Activated T-helper 2 cell treated with anti-CD3 and anti-CD28 coated beads, Interferon-gamma antibody, Interleukin-2, Interleukin-4, amounts not matched to agents 10 μg/mL and 5 μg/mL and 100 μg/mL, durations not matched to agents 14 hours and 24 hours and 36 hours (primary cell): ENCODE measurements at regions not wholly inside any gene's neighbourhood (a gene's known extent, or its start where the extent isn't known, plus 50 kb on each side); places are given as distances from the start of the nearest gene placed in this dataset.
"Not testable (repeated sequence)": the region's sequence is repeated elsewhere in the genome, so short reads cannot be mapped to it uniquely, and the experiment has no call there.

ENCODE experiments used
- DNase-seq: peaks from one replicate; pipeline ENCODE4 v3.0.0; 2021; ENCODE audit warnings: low spot score
- H3K27ac Mint-ChIP-seq: one replicate; pipeline ENCODE4 v1.8.0; 2021; ENCODE audit warnings: mixed read lengths
- H3K27me3 Mint-ChIP-seq: one replicate; pipeline ENCODE4 v1.8.0; 2021; ENCODE audit warnings: low read depth, mixed read lengths
- H3K36me3 Mint-ChIP-seq: one replicate; pipeline ENCODE4 v1.8.0; 2021; ENCODE audit warnings: low read depth, mixed read lengths
- H3K4me1 Mint-ChIP-seq: one replicate; pipeline ENCODE4 v1.8.0; 2021; ENCODE audit warnings: low read depth, mixed read lengths
- H3K4me3 Mint-ChIP-seq: one replicate; pipeline ENCODE4 v1.8.0; 2021; ENCODE audit warnings: low read depth, mild to moderate bottlenecking, moderate library complexity, mixed read lengths
- H3K9me3 Mint-ChIP-seq: one replicate; pipeline ENCODE4 v1.8.0; 2021; ENCODE audit warnings: mixed read lengths
- intact Hi-C: fragments of 100-400 bp; cut with micrococcal nuclease; formaldehyde crosslinking; loops from one replicate; pipeline ENCODE4 v1.15.1; 2023

DNA sequence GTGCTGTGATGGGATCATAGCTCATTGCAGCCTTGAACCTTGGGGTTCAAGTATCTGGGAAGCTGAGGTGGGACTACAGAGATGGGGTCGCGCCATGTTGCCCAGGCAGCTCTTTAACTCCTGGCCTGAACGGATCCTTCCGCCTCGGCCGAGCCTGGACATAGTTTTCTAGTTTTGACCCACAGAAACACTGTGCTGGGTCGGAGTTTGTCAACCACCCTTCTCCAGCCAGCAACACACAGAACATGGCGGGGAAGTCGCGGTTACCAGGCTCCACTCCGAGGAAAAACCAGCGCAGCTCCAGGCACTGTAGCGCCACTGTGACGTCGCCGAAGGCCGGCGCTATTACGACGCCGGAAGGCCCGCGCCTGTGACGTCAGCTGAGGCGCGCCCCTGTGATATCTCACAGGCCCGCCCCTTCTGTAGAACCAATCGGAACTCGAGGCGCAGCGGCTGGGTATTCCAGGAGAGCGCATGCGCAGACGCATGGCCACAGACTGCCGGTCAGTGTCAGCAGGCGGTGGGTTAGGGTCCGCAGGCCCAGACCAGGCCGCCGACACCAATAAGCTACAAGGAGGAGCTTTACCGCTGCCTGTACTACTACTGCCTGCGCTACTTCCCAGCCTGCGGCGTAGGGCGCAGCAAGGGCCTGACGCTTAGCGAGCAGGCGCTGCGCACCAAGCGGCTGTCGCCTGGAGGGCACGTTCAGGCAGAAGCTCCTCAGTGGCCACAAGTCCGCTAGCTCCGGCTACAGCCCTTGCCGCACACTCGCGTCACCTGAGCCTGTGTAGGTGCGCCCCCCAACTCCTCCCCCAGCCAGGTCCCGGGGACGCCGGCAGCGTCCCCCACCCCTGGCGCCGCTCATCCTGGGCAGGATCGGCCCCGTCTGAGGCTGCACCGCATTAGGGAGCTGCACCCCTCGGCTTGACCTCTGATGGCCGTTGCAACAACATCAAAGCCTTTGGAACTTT lies 135.2 kb upstream of the KCTD7 start:
- Mint-ChIP-seq H3K4me1 (peaks cover 10% of the 10 kb centered on the region), H3K4me3 (peak overlapping the region; percentile 86), H3K27ac (peak overlapping the region; percentile 93), H3K36me3 (peaks cover 3% of the 10 kb centered on the region), H3K9me3 (no peaks in the 10 kb centered on the region), H3K27me3 (no peaks in the 10 kb centered on the region)
- intact Hi-C loops = loop anchor here (1.0 to 10.0 kb wide), 4 partner anchors 80 to 504 kb away; partner anchors contain the start of genes KCTD7, SBDS and TYW1
- peak; percentile 95 for DNase-seq

DNA sequence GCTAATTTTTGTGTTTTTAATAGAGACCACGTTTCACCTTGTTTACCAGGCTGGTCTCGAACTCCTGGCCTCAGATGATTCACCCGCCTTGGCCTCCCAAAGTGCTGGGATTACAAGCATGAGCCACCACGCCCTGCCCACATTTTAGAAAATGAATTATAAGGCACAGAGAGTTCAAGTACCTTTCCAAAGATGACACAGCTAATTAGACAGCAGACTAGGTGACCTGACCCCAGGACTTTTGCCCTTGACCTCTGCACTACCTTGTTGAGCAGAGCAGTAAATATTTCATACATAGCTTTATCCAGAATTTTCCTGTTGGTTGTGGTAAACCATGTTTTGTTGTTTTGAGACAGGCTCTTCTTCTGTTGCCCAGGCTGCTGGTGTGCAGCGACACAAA lies 131.3 kb upstream of the KCTD7 start:
- Mint-ChIP-seq H3K4me1 (peaks cover 3% of the 10 kb centered on the region), H3K27ac (no peak overlapping the region), H3K27me3 (no peaks in the 10 kb centered on the region), H3K4me3 (no peak overlapping the region), H3K36me3 (no peaks in the 10 kb centered on the region), H3K9me3 (no peaks in the 10 kb centered on the region)
- no peak for DNase-seq
- intact Hi-C loops = loop anchor here (10.0 kb wide), 1 partner anchor 127 kb away; the partner anchor contains the start of gene KCTD7

DNA sequence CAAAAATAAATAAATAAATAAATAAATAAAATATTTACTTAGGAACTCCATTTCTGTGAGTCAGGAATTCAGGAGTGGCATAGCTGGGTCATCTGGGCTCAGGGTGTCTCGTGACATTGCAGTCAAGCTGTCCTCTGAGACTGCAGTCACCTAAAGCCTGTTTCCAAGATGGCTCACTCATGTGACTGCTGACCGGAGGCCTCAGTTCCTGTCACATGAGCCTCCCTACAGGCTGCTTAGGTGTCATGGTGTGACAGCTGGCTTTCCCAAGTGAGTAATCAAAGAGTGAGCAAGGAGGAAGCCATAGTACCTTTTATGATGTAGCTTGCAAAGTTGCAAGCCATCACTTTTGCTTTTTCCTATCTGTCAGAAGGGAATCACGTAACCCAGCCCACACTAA lies 128.6 kb upstream of the KCTD7 start:
- no peaks in the 10 kb centered on the region for H3K36me3 Mint-ChIP-seq
- H3K27me3 Mint-ChIP-seq = peaks cover 4% of the 10 kb centered on the region
- H3K27ac Mint-ChIP-seq = no peak overlapping the region
- DNase-seq = no peak
- no peak overlapping the region for H3K4me3 Mint-ChIP-seq
- H3K4me1 Mint-ChIP-seq = peaks cover 2% of the 10 kb centered on the region
- intact Hi-C loops = no loop called here
- H3K9me3 Mint-ChIP-seq = no peaks in the 10 kb centered on the region

DNA sequence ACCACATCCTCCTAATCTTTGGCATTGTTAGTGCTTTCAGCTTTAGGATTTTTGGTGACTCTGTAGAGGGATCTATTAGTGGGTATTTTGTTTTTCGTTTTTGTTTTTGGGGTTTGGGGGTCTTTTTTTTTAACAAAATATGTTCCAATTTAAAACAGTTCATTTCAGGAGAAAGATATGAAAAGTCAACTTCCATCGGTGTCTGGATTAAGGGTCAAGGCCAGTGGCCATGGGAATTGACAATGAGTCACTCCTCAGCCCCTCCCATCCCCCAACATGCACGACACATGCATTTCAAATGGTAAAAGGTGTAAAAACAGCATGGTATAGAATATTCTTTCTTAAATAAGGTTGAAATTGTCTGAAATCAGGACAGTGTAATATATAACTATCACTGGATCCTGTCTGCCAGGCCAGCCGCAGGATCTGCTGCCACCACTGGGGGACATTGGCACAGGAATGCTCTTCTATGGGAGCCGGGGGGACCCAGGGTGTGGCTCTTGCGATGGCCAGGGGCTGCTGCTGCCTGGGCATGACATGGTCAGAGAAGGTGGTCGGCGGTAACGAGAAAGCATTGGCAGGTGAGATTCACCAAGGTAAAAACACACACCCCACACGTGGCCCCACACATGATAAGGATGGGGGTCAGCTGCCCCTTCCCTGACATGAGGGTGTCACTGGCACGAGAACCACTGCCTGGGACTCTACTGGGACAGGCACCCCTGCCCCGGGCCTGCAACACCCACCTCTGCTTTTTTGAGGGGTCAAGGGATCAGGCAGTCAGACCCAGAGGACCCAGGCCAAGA lies 126.2 kb upstream of the KCTD7 start:
- H3K36me3 Mint-ChIP-seq = no peaks in the 10 kb centered on the region
- intact Hi-C loops = no loop called here
- DNase-seq = no peak
- peaks cover 14% of the 10 kb centered on the region for H3K27me3 Mint-ChIP-seq
- no peaks in the 10 kb centered on the region for H3K4me1 Mint-ChIP-seq
- no peak overlapping the region for H3K4me3 Mint-ChIP-seq
- H3K27ac Mint-ChIP-seq = no peak overlapping the region
- H3K9me3 Mint-ChIP-seq = no peaks in the 10 kb centered on the region

DNA sequence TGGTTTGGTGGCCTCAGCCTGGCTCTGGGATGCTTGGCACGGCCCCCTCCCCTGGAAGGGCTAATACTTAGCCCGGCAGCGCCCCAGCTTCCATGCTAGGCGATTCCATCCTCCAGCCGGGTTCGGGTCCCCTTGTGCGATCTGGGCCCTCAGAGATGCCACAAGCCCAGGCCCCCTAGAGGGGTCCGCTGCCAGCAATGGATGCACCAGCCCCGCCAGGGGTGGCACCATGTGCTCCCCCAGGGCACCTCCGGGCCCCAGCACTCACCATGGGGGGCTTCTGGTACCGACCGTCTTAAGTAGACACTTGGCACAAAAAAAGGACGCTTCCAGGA lies 125.7 kb upstream of the KCTD7 start:
- no peaks in the 10 kb centered on the region for H3K4me1 Mint-ChIP-seq
- intact Hi-C loops = no loop called here

DNA sequence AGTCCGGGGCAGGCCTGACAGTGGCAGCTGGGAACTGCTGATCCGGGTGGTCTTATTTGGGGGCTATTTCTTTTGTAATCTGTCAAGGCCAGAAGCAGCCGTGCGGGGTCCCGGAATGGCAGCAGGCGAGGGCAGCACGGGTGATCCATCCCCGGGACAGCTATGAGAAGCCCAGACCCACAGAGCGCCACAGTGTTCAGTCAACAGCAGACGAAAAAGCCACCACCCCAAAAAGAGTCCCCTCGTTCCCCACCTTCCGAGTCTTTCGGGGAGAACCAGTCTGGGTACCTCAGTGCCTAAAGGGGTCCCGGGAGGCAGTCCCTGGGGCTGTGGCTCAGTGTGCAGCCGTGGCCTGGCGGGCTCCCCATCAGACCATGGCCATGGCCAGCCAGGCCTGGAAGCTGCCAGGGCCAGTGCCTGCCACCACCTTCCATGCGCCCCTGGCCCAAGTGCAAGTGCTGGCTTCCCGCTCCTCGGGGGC lies 125.1 kb upstream of the KCTD7 start:
- Mint-ChIP-seq H3K27ac (no peak overlapping the region), H3K4me3 (no peak overlapping the region), H3K9me3 (no peaks in the 10 kb centered on the region), H3K27me3 (peaks cover 19% of the 10 kb centered on the region), H3K4me1 (no peaks in the 10 kb centered on the region), H3K36me3 (no peaks in the 10 kb centered on the region)
- intact Hi-C loops = no loop called here
- no peak for DNase-seq

More for the DNA sequence above, 125.7 kb upstream of the KCTD7 start:
- DNase-seq = no peak
- no peak overlapping the region for H3K27ac Mint-ChIP-seq
- H3K36me3 Mint-ChIP-seq = no peaks in the 10 kb centered on the region
- no peaks in the 10 kb centered on the region for H3K9me3 Mint-ChIP-seq
- no peak overlapping the region for H3K4me3 Mint-ChIP-seq
- peaks cover 17% of the 10 kb centered on the region for H3K27me3 Mint-ChIP-seq

DNA sequence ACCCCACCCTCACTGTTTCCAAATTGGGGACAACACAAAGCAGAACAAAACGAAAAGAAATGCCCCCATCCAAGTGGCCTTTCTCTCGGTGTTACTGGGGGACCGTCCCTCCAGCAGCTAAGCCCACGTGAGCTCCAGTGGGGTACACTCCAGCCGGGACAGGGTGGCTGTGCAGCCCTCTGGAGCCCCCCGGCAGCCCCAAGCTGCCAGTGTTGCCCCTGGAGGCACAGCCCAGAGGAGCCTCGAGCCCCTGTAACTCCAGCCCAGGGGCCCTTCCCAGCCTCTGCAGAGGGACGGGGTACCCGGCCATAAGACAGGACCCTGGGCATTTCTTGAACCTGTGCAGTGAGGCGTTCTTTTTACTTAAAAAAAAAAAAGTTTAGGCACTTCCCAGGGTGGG lies 124.5 kb upstream of the KCTD7 start:
- H3K27me3 Mint-ChIP-seq = peaks cover 21% of the 10 kb centered on the region
- intact Hi-C loops = no loop called here
- H3K27ac Mint-ChIP-seq = no peak overlapping the region
- H3K4me3 Mint-ChIP-seq = peak overlapping the region; percentile 42
- DNase-seq = no peak
- H3K4me1 Mint-ChIP-seq = no peaks in the 10 kb centered on the region
- no peaks in the 10 kb centered on the region for H3K9me3 Mint-ChIP-seq
- no peaks in the 10 kb centered on the region for H3K36me3 Mint-ChIP-seq

DNA sequence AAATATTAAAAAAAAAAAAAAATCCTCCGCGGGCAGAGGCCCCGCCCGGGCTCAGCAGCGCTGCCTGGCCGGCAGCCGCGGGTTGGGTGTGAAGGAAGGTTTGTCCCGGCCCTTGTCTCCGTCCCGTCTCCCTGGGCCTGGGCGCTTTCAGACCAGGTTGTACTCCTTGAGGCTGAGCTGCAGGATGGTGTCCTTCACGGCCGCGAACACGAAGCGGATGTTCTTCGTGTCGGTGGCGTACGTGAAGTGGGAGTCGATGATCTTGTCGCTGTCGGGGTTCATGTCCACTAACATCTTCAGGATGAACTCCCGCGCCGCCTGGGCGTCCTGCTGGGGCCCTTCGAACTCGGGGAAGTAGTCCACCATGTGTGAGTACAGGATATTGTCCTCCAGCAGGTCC lies 123.7 kb upstream of the KCTD7 start:
- H3K4me1 Mint-ChIP-seq = no peaks in the 10 kb centered on the region
- H3K27me3 Mint-ChIP-seq = peaks cover 21% of the 10 kb centered on the region
- H3K36me3 Mint-ChIP-seq = no peaks in the 10 kb centered on the region
- H3K9me3 Mint-ChIP-seq = no peaks in the 10 kb centered on the region
- no peak overlapping the region for H3K27ac Mint-ChIP-seq
- no peak overlapping the region for H3K4me3 Mint-ChIP-seq
- intact Hi-C loops = no loop called here
- no peak for DNase-seq

DNA sequence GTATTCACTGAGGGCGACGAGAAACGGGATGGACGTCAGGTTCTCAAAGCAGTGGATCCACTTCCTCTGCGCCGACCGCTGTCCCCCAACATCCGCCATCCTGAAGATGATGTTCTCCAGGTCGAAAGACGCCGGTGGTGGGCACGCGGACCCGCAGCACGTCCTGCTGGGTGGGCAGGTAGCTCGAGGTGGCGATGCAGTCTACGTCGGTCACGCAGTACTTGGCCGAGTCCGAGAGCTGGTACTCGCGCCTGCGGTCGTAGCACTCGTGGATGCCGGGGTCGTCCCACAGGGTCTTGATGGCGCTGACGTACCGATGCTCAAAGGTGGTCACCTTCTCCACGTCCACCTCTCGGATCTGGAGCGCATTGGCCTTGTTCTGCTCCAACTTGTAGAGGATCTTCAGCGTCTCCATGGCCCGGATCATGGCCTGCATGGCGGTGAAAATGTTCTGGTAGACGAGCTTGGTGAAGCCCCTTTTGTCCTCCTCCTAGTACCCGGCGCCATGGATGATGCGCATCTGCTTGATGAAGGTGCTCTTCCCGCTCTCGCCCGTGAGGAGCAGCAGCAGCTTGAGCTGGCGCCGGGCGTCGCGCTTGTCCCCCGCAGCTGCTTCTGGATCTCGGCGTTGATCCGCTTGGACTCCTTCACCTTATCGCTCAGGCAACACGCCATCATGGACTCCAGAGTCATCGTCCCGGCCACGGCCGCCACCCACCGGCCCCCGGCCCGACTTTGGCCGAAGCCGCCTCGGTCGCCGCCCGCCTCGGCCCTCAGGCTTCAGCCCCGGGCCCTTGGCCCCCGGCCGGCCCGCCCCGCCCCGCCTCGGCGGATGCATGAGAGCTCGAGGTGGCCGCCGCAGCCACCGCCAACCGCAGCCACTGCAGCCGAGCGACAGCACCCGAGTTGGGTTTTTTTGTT lies 122.9 kb upstream of the KCTD7 start:
- Mint-ChIP-seq H3K9me3 (no peaks in the 10 kb centered on the region), H3K4me3 (peak overlapping the region; percentile 47), H3K27ac (no peak overlapping the region), H3K27me3 (peaks cover 21% of the 10 kb centered on the region), H3K36me3 (no peaks in the 10 kb centered on the region), H3K4me1 (no peaks in the 10 kb centered on the region)
- intact Hi-C loops = no loop called here
- peak; percentile 37 for DNase-seq

DNA sequence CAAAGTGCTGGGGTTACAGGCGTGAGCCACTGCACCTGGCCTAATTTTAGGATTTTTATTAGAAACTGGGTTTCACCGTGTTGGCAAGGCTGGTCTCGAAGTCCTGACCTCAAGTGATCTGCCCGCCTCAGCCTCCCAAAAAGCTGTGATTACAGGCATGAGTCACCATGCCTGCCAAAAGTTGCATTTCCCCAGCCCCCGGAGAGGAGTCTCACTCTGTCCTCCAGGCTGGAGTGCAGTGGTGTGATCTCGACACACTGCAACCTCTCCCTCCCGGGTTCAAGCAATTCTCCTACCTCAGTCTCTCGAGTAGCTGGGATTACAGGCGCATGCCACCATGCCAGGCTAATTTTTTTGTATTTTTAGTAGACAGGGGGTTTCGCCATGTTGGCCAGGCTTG lies 122.0 kb upstream of the KCTD7 start:
- DNase-seq, H3K27ac Mint-ChIP-seq, H3K4me1 Mint-ChIP-seq, intact Hi-C loops, H3K9me3 Mint-ChIP-seq, H3K36me3 Mint-ChIP-seq: not testable (repeated sequence)
- Mint-ChIP-seq H3K27me3 (peaks cover 21% of the 10 kb centered on the region), H3K4me3 (peak overlapping the region; percentile 47)

DNA sequence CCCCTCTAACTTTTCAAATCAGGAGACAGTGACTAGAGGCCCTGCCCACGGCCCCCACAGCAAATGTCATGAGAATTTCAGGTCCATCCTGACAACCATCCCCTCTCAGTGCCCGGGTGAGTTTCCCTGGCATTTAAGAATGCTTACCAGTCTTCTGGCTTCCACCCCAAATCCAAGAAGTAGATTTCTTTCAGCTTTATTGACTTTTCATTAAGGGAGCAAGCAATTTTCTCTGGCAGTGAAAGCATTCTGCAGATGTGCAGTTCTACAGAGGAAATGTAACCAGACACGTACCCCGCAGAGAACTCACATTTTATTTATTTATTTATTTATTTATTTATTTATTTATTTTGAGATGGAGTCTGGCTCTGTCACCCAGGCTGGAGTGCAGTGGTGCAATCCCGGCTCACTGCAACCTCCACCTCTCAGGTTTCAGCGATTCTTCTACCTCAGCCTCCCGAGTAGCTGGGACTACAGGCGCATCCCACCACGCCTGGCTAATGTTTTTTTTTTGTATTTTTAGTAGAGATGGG lies 120.9 kb upstream of the KCTD7 start:
- peaks cover 21% of the 10 kb centered on the region for H3K27me3 Mint-ChIP-seq
- no peak overlapping the region for H3K4me3 Mint-ChIP-seq
- H3K9me3 Mint-ChIP-seq = no peaks in the 10 kb centered on the region
- DNase-seq = no peak
- intact Hi-C loops = no loop called here
- H3K36me3 Mint-ChIP-seq = no peaks in the 10 kb centered on the region
- H3K4me1 Mint-ChIP-seq = no peaks in the 10 kb centered on the region
- no peak overlapping the region for H3K27ac Mint-ChIP-seq

DNA sequence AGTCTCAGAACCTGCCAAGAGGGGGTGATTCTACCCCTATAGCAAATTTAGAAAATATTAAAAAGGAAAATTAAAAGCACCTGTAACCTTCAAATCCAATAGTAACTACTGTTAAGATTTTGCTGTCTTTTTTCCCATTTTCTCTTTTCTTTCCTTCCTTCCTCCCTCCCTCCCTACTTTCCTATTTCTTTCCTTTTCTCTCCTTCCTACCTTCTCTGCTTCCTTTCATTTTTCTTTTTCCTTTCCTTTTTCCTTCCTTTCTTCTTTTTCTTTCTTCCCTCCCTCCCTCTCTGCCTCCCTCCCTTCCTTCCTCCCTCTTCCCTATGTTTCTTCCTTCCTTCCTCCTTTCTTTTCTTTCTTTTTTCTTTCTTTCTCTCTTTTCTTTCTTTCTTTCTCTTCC lies 120.2 kb upstream of the KCTD7 start:
- Mint-ChIP-seq H3K4me3 (no peak overlapping the region), H3K27me3 (peaks cover 21% of the 10 kb centered on the region), H3K27ac (no peak overlapping the region)

More for the DNA sequence above, 120.2 kb upstream of the KCTD7 start:
- intact Hi-C loops = no loop called here
- Mint-ChIP-seq H3K36me3 (no peaks in the 10 kb centered on the region), H3K4me1 (no peaks in the 10 kb centered on the region), H3K9me3 (no peaks in the 10 kb centered on the region)
- DNase-seq = no peak
